NCI-H1694 treated with DMSO at 0.1 percent for 48 hours (cell line): ENCODE measurements at regions not wholly inside any gene's neighbourhood (a gene's known extent, or its start where the extent isn't known, plus 50 kb on each side); places are given as distances from the start of the nearest gene placed in this dataset.

Experiments used
- DNase-seq: peaks from one replicate; lab custom pipeline; 2025; lab: John Stamatoyannopoulos, UW

DNA sequence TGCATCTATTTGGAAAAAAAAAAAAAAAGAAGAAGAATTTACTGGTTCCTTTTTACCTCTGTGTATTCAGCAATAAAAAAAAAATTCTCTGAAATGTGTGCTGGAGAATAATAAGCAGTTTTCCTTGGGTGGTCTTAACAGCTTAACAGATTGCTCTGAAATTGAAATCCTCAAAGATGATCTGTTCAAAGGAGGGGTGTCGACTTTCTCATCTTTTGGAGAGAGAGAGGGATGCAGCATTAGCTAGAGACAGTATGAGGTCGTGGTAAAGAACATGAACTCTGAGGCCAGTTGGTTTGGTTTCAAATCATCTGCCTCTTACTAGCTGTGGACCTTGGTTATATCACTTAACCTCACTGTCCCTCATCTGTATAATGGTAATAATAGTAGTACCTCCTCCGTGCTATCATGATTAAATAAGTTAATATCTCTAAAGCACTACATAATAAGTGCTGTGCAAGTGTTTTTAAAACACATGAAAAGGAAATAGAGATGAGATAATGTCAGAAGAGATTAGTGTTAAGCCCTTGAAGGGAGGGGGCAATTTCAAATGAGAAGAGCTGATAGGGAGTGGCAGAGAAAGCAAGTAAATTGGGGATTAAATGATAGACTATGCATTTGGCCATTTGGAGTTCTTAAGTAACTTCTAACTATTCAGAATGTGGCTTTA, 109.9 kb upstream of the LIMCH1 start:
- no peak for DNase-seq

DNA sequence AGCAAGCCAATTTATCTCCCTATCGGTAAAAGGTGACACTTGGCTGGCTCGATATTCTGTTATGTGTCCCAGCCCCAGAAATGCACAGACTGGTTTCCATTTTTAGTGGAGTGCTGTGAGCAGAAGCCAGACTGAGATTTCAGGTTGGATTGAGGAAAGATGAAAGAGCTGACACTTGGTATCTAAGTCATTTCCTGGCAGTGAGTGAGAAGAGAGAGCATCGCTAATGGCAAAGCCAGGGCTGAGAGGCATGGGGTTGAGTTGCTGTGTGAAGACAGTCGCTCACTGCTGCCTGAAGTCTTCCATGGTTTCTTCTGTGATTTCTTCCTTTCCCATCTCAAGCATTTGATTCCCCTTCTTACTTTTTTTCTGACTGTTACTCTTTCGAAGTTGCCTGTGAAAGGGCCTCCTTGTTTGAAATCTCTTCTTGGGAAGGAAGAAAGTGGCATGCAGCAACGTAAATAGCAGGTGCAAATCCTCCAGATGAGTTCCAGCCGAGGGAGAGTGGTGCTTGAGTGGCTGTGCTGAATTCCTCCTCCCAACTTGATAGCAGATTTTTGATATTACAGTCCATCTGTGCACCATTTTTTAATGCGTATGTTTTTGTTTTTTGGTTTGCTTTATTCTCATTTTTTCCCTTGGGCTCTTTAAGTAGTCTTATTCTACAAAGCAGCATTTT, 109.2 kb upstream of the LIMCH1 start:
- peak; percentile 53 for DNase-seq

DNA sequence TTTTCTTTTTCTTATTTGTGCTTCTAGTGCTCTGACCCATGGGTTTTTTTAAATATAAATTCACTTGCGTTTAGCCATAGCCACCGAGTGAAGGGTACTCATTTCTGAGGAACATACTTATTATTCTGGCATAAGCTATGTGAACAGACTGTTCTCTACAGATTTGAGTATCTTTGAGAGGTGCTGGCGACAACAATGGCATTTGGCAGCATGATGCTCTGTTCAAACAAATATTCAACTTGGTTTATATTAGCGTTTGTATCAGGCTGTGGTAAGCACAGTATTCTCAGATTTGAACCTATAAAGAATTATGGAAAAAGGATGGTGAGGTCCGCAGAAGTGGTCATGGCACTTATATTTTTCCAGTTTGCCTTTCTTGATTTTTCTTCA, 108.7 kb upstream of the LIMCH1 start:
- peak; percentile 60 for DNase-seq

DNA sequence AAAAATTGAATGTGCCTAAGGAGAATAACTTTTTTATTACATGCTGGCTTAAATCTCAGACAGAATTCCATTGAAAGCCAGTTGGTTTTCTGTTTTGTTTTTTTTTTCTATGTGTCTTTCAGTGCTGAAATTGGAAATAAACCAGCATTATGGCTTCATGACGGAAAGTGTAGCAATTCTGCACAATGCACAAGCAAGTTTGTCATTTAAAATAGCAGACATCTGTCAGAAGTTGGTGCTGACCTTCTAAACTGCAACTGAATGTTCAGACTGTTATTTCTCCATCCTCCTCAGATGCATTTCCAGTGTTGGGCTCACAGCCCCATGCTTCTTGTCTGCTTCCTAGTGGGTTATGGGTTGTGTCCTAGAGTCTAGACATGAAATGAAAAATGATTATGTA, 107.2 kb upstream of the LIMCH1 start:
- no peak for DNase-seq

DNA sequence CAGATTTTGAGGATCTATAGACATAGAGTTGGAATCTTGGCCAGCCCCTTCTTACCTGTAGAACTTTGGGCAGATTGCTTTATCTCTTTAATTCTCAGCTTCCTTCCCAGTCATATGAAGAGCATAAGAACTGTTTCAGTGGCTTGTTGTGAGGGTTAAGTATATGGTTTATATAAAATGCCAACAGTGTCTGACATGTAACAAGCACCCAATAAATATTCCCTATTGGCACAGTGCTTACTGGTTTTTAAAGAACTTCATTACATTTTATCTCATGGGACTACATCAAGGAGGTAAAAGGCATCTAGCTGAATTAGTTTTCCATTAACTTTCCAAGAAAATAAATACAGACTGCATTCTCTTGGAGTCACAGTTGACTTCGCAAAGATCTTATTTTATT, 106.7 kb upstream of the LIMCH1 start:
- no peak for DNase-seq

DNA sequence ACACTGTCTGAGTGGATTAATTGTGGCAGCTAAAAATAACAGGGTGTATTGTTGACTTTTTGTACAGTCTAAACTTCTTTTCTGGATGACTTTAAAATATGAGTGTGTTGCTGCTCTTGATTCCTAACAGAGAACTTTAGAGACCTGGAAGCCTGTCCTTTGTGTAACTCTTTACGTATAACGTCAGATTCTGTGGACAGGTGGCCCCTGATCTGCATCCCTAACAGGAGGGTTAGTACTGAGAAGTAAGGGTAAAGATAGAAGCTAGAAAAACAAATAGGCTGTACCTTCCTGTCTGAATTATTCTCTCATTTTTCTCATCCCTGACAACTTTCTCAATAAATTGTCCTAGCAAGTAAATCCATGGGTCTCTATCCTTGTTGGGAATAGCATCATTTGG, 105.7 kb upstream of the LIMCH1 start:
- DNase-seq, result no peak

DNA sequence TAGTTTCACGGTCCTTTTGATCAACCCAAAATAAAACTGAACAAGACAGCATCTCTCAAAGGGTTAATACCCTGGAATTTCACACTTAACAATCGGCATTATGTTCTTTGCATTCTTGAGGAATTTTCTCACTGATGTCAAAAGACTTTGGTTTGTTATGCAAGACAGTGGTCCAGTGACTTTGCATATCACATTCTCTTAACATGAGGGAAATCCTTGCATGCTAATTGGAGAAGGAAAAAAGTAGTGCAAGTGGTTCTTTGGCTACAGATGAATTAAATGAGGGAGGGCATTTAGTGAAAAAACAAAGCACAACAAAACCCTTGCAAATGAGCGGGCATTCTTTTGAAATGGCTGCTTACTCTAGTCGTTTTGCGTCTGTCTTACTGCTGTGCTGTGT, 105.1 kb upstream of the LIMCH1 start:
- DNase-seq, result no peak

DNA sequence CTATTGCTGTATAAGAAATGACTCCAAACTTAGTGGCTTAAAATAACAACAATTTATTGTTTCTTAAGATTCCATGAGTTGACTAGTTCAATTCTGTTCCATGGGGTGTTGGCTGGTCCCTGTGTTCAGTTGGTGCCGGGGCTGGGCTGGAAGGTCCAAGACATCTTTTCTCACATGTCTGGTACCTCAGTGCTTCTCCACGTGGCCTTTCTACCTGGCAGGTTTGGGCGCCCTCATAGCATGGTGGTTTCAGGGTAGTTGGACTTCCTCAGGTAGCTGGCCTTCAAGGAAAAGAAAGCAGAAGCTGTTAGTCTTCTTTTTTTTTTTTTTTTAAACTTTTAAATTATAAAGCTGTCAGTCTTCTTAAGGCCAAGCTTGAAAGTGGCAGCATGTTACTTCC, 104.6 kb upstream of the LIMCH1 start:
- DNase-seq, result no peak

DNA sequence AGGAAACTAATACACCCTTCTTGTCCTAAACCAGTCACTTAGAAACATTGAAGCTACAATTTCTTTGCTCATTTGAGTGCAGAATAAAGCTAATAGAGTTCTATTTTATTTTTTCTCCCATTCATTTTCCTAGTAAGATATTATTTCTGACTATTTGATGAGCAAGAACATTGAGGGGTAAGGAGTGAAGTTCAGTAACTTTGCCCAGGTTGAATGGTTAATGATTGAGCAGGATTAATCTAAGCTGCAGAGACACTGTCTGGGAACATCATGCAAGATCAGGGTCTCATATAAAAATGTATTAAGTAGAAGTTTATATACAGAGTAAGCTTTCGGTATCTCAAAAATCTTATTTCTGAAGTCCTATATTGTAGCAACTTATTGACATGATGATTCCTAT, 102.4 kb upstream of the LIMCH1 start:
- no peak for DNase-seq

DNA sequence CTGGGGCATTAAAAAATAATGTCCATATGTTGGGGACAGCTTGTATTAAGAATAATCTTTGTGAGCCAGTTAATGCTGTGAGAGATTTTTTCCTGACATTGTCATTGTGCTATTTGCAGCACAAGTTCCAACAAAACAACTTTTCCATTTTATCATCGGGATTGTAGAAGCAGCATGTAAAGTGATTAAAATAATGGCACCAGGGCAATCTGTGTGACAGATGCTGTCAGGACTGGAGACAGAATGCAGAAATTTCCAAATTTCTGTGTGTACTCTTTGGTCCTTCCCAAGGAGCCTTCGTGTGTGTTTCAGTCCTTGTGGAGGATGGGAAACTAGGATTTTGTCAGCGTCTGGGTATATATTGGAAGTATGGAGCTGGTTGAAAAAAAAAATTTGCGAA, 101.5 kb upstream of the LIMCH1 start:
- DNase-seq, result peak; percentile 29

DNA sequence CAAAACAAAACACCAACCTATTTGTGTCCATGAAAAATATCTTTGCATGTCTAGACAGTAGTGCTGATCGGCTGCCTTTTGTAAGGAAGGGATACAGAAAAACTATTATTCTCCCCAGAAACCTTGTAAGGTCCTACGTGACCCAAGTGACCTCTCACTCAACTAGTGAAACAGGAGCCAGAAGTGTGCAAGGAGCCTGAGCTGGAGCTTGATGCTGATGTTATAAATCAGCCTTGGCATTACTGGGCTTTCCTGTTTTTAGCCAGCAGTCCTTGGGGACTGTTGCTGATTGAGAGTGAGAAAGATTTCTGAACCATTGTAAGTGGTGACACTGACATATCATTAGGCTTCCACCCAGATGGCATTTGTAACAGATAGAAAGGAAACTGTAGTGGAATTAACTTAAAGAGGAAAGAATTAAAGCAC, 100.8 kb upstream of the LIMCH1 start:
- DNase-seq, result peak; percentile 32

DNA sequence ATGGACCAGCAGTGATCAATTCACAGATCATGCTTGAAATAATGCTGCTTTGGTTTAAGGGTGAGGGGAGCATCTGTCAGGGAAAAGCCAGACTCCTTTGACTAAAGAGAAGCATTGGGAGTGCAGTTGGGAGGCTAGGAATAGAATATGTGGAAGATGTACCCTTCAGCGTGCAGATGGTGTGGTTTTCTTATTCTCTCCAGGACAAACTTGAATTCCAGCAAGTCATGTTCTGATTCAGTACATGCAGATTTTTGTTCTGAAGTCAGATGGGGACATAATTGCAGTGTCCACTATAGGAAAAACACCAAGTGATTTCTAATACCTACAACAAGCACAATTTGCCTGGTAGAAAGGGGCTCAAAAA, 99.0 kb upstream of the LIMCH1 start:
- DNase-seq, result no peak

DNA sequence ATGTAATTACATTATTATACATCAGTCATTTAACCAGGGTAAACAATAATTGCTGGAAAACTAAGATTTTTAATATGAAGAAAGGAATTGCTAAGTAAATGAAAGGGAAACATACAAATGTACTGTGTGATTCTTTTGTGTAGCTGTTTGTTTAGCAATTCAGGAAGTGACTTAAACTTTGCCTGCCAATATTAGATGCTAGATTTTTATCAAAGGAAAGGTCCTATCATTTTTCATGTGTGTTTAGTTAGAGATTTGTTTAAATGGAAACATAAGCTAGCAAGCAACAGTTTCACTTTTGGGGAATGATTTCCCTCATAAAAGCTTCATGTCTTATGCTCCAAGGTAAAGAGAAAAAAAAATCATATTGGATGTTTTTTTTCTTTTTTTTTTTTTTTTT, 95.1 kb upstream of the LIMCH1 start:
- no peak for DNase-seq

DNA sequence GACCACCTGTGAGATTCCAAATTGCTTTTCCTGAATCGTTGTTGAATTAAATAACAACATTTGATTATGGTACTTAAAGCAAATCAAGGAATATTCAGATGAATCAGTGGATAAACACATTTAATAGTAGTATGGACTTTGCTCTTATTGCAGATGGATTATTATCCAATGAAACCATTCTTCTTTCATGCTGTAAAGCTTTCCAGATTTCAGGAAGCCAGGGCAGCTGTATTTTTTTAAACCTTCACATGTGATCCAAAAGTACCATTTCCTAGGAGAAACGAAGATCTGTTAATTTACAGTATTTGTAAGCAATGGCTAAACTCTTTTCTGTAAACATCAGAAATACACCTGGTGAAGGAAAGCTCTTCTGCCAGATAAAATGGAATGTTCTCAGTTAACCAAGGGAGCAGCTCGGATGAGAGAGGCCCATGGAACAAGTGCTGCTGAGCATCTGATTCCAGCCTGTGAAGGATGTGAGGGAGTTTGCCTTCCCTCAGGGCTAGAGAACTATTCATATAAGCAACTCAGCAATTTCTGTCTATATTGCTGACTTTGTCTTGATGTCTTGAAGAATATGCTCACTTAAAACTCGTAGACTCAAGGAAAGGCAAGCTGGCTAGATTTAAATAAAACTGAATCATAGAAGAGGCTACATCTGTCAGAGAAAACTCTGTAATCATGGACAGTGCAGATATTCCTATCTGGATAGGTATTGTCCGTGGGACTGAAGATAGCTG, 94.4 kb upstream of the LIMCH1 start:
- DNase-seq, result no peak

DNA sequence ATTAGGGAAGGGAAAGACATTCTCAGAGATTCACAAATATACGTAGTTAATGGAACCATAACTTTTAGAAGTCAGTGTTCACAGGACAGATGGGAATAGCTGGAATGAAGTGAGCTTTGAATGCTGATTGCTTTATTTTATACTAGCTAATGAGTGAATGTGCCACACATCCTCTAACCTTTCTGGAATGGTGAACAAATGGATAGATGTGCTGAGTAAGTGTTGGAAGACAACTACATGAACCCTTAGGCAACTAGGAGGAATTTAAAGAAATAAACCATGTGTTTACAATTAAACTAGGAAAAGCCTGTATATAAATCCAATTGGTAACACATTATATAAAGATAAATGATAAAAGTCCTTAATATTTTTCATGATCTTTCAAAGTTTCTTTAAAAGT, 91.6 kb upstream of the LIMCH1 start:
- no peak for DNase-seq

DNA sequence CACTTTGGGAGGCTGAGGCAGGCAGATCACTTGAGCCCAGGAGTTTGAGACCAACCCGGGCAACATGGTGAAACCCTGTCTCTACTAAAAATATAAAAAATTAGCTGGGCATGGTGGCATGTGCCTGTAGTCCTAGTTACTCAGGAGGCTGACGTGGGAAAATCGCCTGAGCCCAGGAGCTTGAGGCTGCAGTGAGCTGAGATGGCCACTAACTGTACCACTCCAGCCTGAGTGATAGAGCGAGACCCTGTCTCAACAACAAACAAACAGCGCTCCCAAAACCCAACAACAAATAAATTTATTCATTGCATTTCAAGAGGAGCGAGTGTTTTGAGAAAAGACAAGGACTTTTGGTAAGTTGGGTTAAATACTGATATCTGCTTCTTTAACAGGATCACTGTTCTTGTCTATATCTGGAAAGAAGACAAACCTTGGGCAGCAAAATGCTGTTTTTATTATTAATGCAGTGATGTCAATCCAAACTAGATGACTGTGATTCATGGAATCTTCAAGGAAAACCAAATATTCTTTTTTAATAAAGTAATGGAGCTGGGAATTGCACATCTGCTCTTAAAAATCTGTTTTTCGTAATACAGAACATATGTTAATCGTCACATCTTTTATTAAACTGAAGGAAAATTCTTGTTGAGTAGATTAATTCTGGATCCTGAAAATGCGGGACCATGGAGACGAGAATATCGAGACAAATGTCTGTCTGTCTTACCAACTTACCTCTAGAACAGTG, 90.8 kb upstream of the LIMCH1 start:
- DNase-seq, result no peak

DNA sequence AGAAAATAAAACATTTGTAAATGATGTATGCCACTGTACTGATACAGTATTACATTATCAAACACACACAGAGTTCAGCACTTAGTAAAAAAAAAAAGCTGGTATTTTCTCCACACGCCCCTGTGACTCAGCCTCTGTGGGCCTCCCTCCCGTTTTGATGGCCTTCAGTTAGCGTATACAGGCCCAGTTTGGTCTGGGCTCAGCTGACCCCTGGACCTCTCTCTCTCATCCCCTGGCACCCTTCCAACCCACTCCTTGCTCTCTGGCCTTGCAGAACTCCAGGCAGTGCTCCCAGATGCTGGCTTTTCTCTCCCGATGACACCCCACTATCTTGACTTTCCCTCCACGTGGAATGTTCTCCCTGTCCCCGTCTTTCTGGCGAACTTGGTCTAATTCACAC, 89.0 kb upstream of the LIMCH1 start:
- no peak for DNase-seq

DNA sequence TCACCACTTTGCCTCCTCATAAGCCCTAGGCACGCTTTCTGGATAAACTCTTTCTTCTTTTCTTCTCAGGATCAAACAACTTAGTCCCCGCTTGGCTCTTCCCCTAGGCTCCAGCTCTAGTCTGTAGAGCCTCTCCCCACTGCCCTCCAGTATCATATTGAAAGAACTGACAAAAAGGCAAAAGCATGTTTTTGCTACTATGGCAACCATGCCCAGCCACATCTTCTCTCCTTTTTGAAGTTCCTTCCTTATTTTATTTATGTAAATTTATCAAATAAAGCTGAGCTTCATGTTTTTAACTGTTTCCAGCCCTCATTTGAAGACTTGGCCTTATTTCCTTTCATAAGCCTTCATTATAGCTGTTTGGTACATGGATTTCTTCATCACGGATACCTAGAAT, 86.0 kb upstream of the LIMCH1 start:
- DNase-seq, result no peak

DNA sequence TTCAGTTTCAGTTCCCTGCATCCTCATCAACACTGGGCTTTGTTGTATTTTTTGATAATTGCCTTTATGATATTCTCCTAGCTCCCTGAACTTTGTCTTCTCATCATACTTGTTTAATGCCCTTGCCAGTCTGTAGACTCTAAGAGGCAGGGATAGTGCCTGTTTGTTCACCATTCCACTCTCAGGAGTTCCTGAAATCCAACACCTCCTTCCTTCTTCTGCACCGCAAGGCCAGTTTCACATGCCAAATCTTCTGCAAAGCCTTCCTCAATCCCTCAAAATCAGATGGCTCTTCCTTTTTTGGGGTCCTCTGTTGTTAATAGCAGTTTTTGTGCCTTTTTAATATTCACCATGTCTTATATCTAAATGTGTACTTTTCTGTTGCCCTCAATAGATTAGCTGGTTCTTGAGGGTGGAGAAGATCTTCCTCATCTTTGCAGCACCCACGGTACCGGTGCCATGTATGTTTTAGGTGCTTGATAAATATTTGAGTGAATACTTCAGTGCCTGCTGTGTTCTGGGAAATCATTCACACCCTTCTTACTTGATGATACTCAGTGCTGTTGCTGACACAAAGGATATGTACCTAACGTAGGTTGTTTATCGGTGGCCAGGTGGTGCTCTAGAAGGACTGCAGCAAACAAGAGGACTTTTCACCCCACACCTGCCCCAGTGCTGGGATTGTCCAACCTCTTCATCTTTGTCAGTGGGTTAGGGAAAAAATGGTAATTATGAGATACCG, 85.3 kb upstream of the LIMCH1 start:
- no peak for DNase-seq

DNA sequence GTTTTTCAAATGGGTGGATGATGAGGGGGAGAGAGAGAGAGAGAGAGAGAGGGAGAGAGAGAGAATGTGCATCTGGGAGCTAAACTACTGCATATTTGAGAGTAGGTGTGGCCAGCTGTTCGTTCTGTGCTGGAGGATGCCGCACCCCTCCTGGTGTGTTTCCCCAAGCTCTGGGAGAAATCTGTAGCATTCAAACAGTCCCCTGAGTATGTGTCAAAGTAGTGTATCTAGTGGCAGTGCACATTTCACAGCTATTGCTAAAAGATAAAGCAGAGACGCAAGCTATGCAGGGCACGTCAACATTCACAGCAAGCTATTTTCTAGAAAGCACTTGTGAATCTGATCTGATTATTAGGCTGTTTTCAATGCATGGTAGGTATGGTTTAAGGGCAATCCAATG, 83.5 kb upstream of the LIMCH1 start:
- no peak for DNase-seq

DNA sequence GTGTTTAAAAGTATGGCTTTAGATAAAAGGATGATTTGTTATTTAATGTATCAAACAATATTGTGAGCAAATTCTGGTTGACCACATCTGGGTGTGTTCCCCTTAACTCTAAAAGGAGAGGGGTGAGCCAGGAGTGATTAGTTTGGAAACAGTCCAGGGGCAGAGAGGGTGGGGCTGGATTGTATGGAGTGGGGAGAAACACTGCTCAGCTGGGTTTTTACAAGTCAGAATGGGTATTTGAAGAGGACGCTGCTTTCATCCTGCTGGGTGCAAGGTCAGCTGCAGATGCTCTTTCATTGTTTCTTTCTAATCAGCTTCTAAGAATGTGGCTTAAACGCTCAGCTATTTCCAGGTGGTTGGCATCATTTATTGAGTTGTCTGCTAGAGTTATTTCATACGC, 82.8 kb upstream of the LIMCH1 start:
- no peak for DNase-seq

DNA sequence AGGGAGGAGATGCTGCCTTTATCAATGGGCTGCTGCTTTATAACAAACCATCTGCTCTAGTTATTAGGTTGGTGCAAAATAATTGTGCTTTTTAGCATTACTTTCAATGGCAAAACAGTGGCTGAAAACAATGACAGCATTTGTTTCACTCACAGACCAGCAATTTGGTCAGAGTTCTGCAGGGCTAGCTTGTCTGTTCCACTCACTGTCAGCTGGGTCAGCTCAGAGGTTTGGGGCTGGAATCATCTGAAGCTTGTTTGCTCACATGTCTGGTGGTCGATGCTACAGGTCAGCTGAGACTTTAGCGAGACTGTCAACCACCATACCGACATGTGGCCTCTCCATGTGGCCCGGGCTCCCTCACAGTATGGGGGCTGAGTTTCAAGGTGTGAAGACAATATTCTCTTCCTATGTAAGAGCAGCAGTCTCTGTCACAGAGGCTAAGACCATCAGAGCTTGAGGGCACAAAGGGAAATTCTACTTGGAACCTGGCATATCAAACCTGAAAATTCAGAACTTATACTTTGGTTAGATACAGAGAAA, 81.3 kb upstream of the LIMCH1 start:
- DNase-seq, result no peak
